Loucy (cell line): ENCODE measurements at regions not wholly inside any gene's neighbourhood (a gene's known extent, or its start where the extent isn't known, plus 50 kb on each side); places are given as distances from the start of the nearest gene placed in this dataset.

Source experiments
- H2AFZ ChIP-seq: fragments of 200-600 bp; sonication (generic); 2 replicates; pipeline ENCODE4 v1.6.0; 2016; ENCODE audit warnings: antibody characterized with exemption, mild to moderate bottlenecking, low read length, moderate library complexity
- H3F3A ChIP-seq: fragments of 200-600 bp; 2 replicates; pipeline ENCODE4 v1.6.0; 2016; ENCODE audit warnings: antibody characterized with exemption, low read depth, mild to moderate bottlenecking
- H3K27me3 ChIP-seq: fragments of 200-600 bp; sonication (generic); 2 replicates; pipeline ENCODE4 v1.6.1; 2014; ENCODE audit warnings: low read length, mild to moderate bottlenecking; ENCODE audit not compliant: insufficient read depth, poor library complexity, severe bottlenecking
- H3K36me3 ChIP-seq: fragments of 200-600 bp; sonication (generic); 2 replicates; pipeline ENCODE4 v1.6.1; 2016; ENCODE audit warnings: low read length; ENCODE audit not compliant: insufficient read depth
- H3K4me1 ChIP-seq: fragments of 200-600 bp; sonication (generic); 2 replicates; pipeline ENCODE4 v1.5.1; 2014; ENCODE audit warnings: low read length, mild to moderate bottlenecking; ENCODE audit not compliant: insufficient read depth, poor library complexity, severe bottlenecking
- H3K4me2 ChIP-seq: fragments of 200-600 bp; sonication (generic); 2 replicates; pipeline ENCODE4 v1.6.0; 2014; ENCODE audit warnings: antibody characterized with exemption, low read length, low read depth, mild to moderate bottlenecking; ENCODE audit not compliant: poor library complexity, severe bottlenecking
- H3K4me3 ChIP-seq: fragments of 200-600 bp; sonication (generic); 2 replicates; pipeline ENCODE4 v1.5.1; 2014; ENCODE audit warnings: low read length, mild to moderate bottlenecking, mixed read lengths; ENCODE audit not compliant: poor library complexity, severe bottlenecking
- H3K79me2 ChIP-seq: fragments of 200-600 bp; sonication (generic); 2 replicates; pipeline ENCODE4 v1.6.1; 2014; ENCODE audit warnings: low read length; ENCODE audit not compliant: insufficient read depth
- H3K9ac ChIP-seq: fragments of 200-600 bp; sonication (generic); 2 replicates; pipeline ENCODE4 v1.6.0; 2014; ENCODE audit warnings: mild to moderate bottlenecking, low read depth, low read length, moderate library complexity; ENCODE audit not compliant: poor library complexity, severe bottlenecking
- H3K9me2 ChIP-seq: fragments of 200-600 bp; sonication (generic); replicated peaks from 2 replicates; pipeline ENCODE4 v1.6.1; 2016; ENCODE audit warnings: low read depth, low read length, mixed read lengths
- H3K9me3 ChIP-seq: fragments of 200-600 bp; sonication (generic); 2 replicates; pipeline ENCODE4 v1.6.1; 2014; ENCODE audit warnings: mild to moderate bottlenecking, antibody characterized with exemption, low read length, low read depth; ENCODE audit not compliant: insufficient read depth
- H4K20me1 ChIP-seq: fragments of 200-600 bp; sonication (generic); 2 replicates; pipeline ENCODE4 v1.6.0; 2014; ENCODE audit warnings: antibody characterized with exemption, low read length, mild to moderate bottlenecking; ENCODE audit not compliant: insufficient read depth, poor library complexity, severe bottlenecking
- EZH2phosphoT487 ChIP-seq: fragments of 200-600 bp; IDR thresholded peaks from 2 replicates; pipeline ENCODE4 v1.6.1; 2018; ENCODE audit warnings: antibody characterized with exemption, mild to moderate bottlenecking, moderate library complexity, borderline replicate concordance
- TF ChIP-seq, protein P1 (sequence below): fragments of 200-600 bp; sonication (generic); conservative IDR thresholded peaks from 2 replicates; pipeline ENCODE4 v1.5.1; 2014; ENCODE audit warnings: mild to moderate bottlenecking, antibody characterized with exemption, low read length

DNA sequence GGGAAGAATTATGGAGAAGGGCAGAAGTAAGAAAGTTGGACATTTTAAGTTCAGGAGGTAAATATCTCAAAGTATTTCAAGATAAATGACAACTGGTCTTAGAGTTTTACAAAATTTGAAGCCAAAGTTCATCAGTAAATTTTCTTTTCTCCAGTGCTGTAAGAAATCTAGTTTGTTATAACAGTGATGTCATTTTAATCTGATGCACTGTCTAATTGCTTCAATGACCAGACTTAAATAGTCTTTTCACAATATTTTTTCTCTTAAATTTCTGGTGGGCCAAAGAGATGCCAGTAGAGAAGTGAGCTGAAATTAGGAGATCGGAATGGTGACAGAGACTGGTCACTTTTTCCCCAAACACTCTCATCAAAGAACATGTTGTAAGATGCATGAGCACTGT, 156.5 kb upstream of the TMEM161B start:
- Histone ChIP-seq H3K4me1 (no peaks in the 10 kb centered on the region), H3F3A (no peaks in the 10 kb centered on the region), H3K79me2 (no peaks in the 10 kb centered on the region), H3K9ac (no peak overlapping the region), H2AFZ (no peak overlapping the region), H3K4me3 (no peak overlapping the region), H4K20me1 (no peaks in the 10 kb centered on the region), H3K36me3 (no peaks in the 10 kb centered on the region), H3K4me2 (no peak overlapping the region), H3K9me3 (no peaks in the 10 kb centered on the region; the same call in 1 of the 2 replicates), H3K9me2 (no peaks in the 10 kb centered on the region), H3K27me3 (no peaks in the 10 kb centered on the region)
- TF ChIP-seq, protein P1, sequence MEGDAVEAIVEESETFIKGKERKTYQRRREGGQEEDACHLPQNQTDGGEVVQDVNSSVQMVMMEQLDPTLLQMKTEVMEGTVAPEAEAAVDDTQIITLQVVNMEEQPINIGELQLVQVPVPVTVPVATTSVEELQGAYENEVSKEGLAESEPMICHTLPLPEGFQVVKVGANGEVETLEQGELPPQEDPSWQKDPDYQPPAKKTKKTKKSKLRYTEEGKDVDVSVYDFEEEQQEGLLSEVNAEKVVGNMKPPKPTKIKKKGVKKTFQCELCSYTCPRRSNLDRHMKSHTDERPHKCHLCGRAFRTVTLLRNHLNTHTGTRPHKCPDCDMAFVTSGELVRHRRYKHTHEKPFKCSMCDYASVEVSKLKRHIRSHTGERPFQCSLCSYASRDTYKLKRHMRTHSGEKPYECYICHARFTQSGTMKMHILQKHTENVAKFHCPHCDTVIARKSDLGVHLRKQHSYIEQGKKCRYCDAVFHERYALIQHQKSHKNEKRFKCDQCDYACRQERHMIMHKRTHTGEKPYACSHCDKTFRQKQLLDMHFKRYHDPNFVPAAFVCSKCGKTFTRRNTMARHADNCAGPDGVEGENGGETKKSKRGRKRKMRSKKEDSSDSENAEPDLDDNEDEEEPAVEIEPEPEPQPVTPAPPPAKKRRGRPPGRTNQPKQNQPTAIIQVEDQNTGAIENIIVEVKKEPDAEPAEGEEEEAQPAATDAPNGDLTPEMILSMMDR: no peak
- no peak for TF ChIP-seq EZH2phosphoT487

GRCh38 chr5:88419931-88420330, 151.3 kb upstream of the TMEM161B start:
- TF ChIP-seq EZH2phosphoT487: no peak
- TF ChIP-seq, protein P1: no peak
- H3K79me2 ChIP-seq: no peaks in the 10 kb centered on the region
- H3K36me3 ChIP-seq: no peaks in the 10 kb centered on the region
- H3K9ac ChIP-seq: no peak overlapping the region
- H2AFZ ChIP-seq: peak overlapping the region; percentile 60; the same call in 1 of the 2 replicates
- H3F3A ChIP-seq: no peaks in the 10 kb centered on the region
- H3K27me3 ChIP-seq: no peaks in the 10 kb centered on the region
- no peaks in the 10 kb centered on the region for H3K9me2 ChIP-seq
- H4K20me1 ChIP-seq: no peaks in the 10 kb centered on the region
- H3K4me2 ChIP-seq: no peak overlapping the region
- no peak overlapping the region for H3K4me3 ChIP-seq
- no peaks in the 10 kb centered on the region for H3K9me3 ChIP-seq
- H3K4me1 ChIP-seq: peaks cover 26% of the 10 kb centered on the region

- peaks cover 22% of the 10 kb centered on the region for H3K4me1 ChIP-seq
- TF ChIP-seq, protein P1: no peak
- TF ChIP-seq EZH2phosphoT487: no peak
- H3K36me3 ChIP-seq: no peaks in the 10 kb centered on the region
- H4K20me1 ChIP-seq: no peaks in the 10 kb centered on the region
- H3K4me2 ChIP-seq: no peak overlapping the region
- no peaks in the 10 kb centered on the region for H3K9me3 ChIP-seq
- no peak overlapping the region for H3K9ac ChIP-seq
- no peaks in the 10 kb centered on the region for H3K27me3 ChIP-seq
- no peaks in the 10 kb centered on the region for H3K9me2 ChIP-seq
- no peak overlapping the region for H3K4me3 ChIP-seq
- H3F3A ChIP-seq: no peaks in the 10 kb centered on the region
- H2AFZ ChIP-seq: no peak overlapping the region
- no peaks in the 10 kb centered on the region for H3K79me2 ChIP-seq
Measured at GRCh38 chr5:88407341-88407740, 138.7 kb upstream of the TMEM161B start.
